HepG2 (cell line): ENCODE measurements at regions not wholly inside any gene's neighbourhood (a gene's known extent, or its start where the extent isn't known, plus 50 kb on each side); places are given as distances from the start of the nearest gene placed in this dataset.

Experiments used
- ATAC-seq: fragments of 200-7000 bp; cut with Tn5 transposase; 3 replicates; pipeline ENCODE4 v1.9.1; 2020; ENCODE audit warnings: mild to moderate bottlenecking, moderate library complexity
- BruUV-seq: library from RNA; stranded (reverse); fragments of 400-500 nt; replicated peaks from 2 replicates; lab custom pipeline; 2021; lab: Mats Ljungman, UMichigan
- CTCF ChIA-PET: fragments of 300-600 bp; formaldehyde crosslinking; extraction: SDS; loops from one replicate; lab custom pipeline; 2021; ENCODE audit warnings: low total read pairs, inconsistent platforms, low intra/inter-chr PET ratio; lab: Yijun Ruan, JAX
- POLR2A ChIA-PET: fragments of 350-600 bp; sonication (Branson Sonifier 250); formaldehyde crosslinking; loops from one replicate; lab custom pipeline; 2020; ENCODE audit warnings: antibody characterized with exemption, inconsistent platforms; lab: Yijun Ruan, JAX
- DNase-seq: peaks from one replicate; pipeline ENCODE4 v3.0.0-alpha.2; 2015; ENCODE audit warnings: low spot score
- FAIRE-seq: peaks from 3 replicates; lab custom pipeline; 2011; peaks lifted over from hg19 to GRCh38; lab: Jason Lieb, UNC
- H2AFZ ChIP-seq: one replicate; pipeline ENCODE4 v1.6.1; 2011; ENCODE audit warnings: low read length, inconsistent platforms
- H3K27ac ChIP-seq: fragments of 300-600 bp; 3 replicates; pipeline ENCODE4 v1.8.0; 2011; ENCODE audit warnings: mixed run types, mild to moderate bottlenecking, mixed read lengths, low read length, inconsistent platforms; ENCODE audit not compliant: insufficient read depth; ENCODE audit errors: extremely low read length
- H3K27me3 ChIP-seq, 2 experiments: fragments of 200-600 bp in 1 of 2; 2 replicates in 1 of 2; 3 replicates in 1 of 2; pipeline versions ENCODE4 v1.6.0 to v1.8.0; 2011; ENCODE audit warnings: low read length in 2 of 2, mild to moderate bottlenecking in 2 of 2, moderate library complexity in 2 of 2, inconsistent platforms in 1 of 2; ENCODE audit not compliant: insufficient read depth in 2 of 2, control insufficient read depth in 1 of 2
- H3K36me3 ChIP-seq, 2 experiments: fragments of 200-600 bp in 1 of 2; replicated peaks in 1 of 2; 2 replicates in 1 of 2; 3 replicates in 1 of 2; pipeline versions ENCODE4 v1.5.1 to v1.8.0; 2011; ENCODE audit warnings: low read length in 2 of 2, inconsistent platforms in 1 of 2; ENCODE audit not compliant: insufficient read depth in 2 of 2, control insufficient read depth in 1 of 2
- H3K4me1 ChIP-seq: 2 replicates; pipeline ENCODE4 v1.5.1; 2012; ENCODE audit warnings: low read length, inconsistent platforms; ENCODE audit not compliant: insufficient read depth
- H3K4me2 ChIP-seq: 2 replicates; pipeline ENCODE4 v1.6.0; 2011; ENCODE audit warnings: low read depth, low read length, inconsistent platforms
- H3K4me3 ChIP-seq, 3 experiments: fragments of 200-600 bp in 1 of 3; sonication (generic), shearing (Covaris generic) in 1 of 3; replicated peaks in 1 of 3; 2 replicates each; pipeline ENCODE4 v1.5.1; 2011 to 2016; ENCODE audit warnings: low read length in 3 of 3, inconsistent platforms in 2 of 3, low read depth in 2 of 3, mild to moderate bottlenecking in 2 of 3, control low read depth in 1 of 3, mixed read lengths in 1 of 3; ENCODE audit not compliant: insufficient read depth in 1 of 3
- H3K79me2 ChIP-seq: one replicate; pipeline ENCODE4 v1.6.1; 2011; ENCODE audit warnings: low read length, inconsistent platforms; ENCODE audit not compliant: insufficient read depth
- H3K9ac ChIP-seq: 2 replicates; pipeline ENCODE4 v1.6.0; 2011; ENCODE audit warnings: mild to moderate bottlenecking, low read depth, low read length, inconsistent platforms; ENCODE audit not compliant: insufficient read depth
- H3K9me3 ChIP-seq: 2 replicates; pipeline ENCODE4 v1.5.1; 2012; ENCODE audit warnings: mild to moderate bottlenecking, low read length
- H4K20me1 ChIP-seq: 2 replicates; pipeline ENCODE4 v1.6.0; 2011; ENCODE audit warnings: inconsistent platforms, mild to moderate bottlenecking, low read length, moderate library complexity; ENCODE audit not compliant: insufficient read depth
- ARNT2 ChIP-seq: sonication (generic); formaldehyde crosslinking; IDR thresholded peaks from 2 replicates; pipeline ENCODE4 v1.8.0; 2022; ENCODE audit warnings: mild to moderate bottlenecking, low read depth, missing genetic modification reagents, moderate library complexity
- CHD4 ChIP-seq: fragments of 200-600 bp; sonication (generic); IDR thresholded peaks from 2 replicates; pipeline ENCODE4 v1.7.0; 2017; ENCODE audit warnings: mild to moderate bottlenecking, low read length, borderline replicate concordance
- GATAD2A ChIP-seq: IDR thresholded peaks from 2 replicates; pipeline ENCODE4 v1.6.1; 2016
- IKZF4 ChIP-seq: sonication (generic); formaldehyde crosslinking; IDR thresholded peaks from 2 replicates; pipeline ENCODE4 v1.5.1; 2020; ENCODE audit warnings: borderline replicate concordance, mild to moderate bottlenecking, low read depth, missing genetic modification reagents; ENCODE audit errors: not compliant biosample characterization
- MXD4 ChIP-seq: IDR thresholded peaks from 2 replicates; pipeline ENCODE4 v1.6.1; 2016; ENCODE audit warnings: mild to moderate bottlenecking, missing biosample characterization, missing genetic modification reagents
- NFYC ChIP-seq: IDR thresholded peaks from 2 replicates; pipeline ENCODE4 v1.6.1; 2016; ENCODE audit warnings: missing genetic modification reagents, missing compliant biosample characterization
- NR1H2 ChIP-seq: sonication (generic); formaldehyde crosslinking; IDR thresholded peaks from 2 replicates; pipeline ENCODE4 v1.8.1; 2022; ENCODE audit warnings: low read depth, missing genetic modification reagents, borderline replicate concordance
- RBM39 ChIP-seq: fragments of 200-400 bp; formaldehyde crosslinking; IDR thresholded peaks from one replicate; pipeline ENCODE4 v1.6.1; 2018; ENCODE audit warnings: antibody characterized with exemption, mild to moderate bottlenecking, low read depth, low read length; ENCODE audit not compliant: poor library complexity, severe bottlenecking
- RNF2 ChIP-seq: fragments of 450-650 bp; conservative IDR thresholded peaks from 2 replicates; pipeline ENCODE4 v1.6.1; 2016; ENCODE audit warnings: low read depth
- SP140L ChIP-seq: sonication (generic); formaldehyde crosslinking; IDR thresholded peaks from 2 replicates; pipeline ENCODE4 v1.4.0; 2020; ENCODE audit warnings: missing genetic modification reagents, borderline replicate concordance
- XRCC5 ChIP-seq: fragments of 200-400 bp; formaldehyde crosslinking; optimal IDR thresholded peaks from 2 replicates; pipeline ENCODE3; 2017; ENCODE audit warnings: mild to moderate bottlenecking, low read length
- ZNF224 ChIP-seq: sonication (generic); formaldehyde crosslinking; IDR thresholded peaks from 2 replicates; pipeline ENCODE4 v1.5.0; 2020; ENCODE audit warnings: mild to moderate bottlenecking, missing genetic modification reagents
- ZNF292 ChIP-seq: sonication (generic); formaldehyde crosslinking; IDR thresholded peaks from 2 replicates; pipeline ENCODE4 v1.8.1; 2022; ENCODE audit warnings: mild to moderate bottlenecking, low read depth, missing genetic modification reagents, borderline replicate concordance
- ZNF367 ChIP-seq: sonication (generic); formaldehyde crosslinking; IDR thresholded peaks from 2 replicates; pipeline ENCODE4 v1.4.0; 2020; ENCODE audit warnings: missing genetic modification reagents, borderline replicate concordance
- ZNF414 ChIP-seq: sonication (generic); formaldehyde crosslinking; IDR thresholded peaks from 2 replicates; pipeline ENCODE4 v1.5.0; 2020; ENCODE audit warnings: missing genetic modification reagents
- ZNF558 ChIP-seq: sonication (generic); formaldehyde crosslinking; IDR thresholded peaks from 2 replicates; pipeline ENCODE4 v1.9.0; 2022; ENCODE audit warnings: mild to moderate bottlenecking, missing genetic modification reagents, borderline replicate concordance
- ZNF616 ChIP-seq: sonication (generic); formaldehyde crosslinking; IDR thresholded peaks from 2 replicates; pipeline ENCODE4 v1.5.0; 2020; ENCODE audit warnings: low read depth, mild to moderate bottlenecking, missing genetic modification reagents
- ZNF629 ChIP-seq: sonication (generic); formaldehyde crosslinking; conservative IDR thresholded peaks from 2 replicates; pipeline ENCODE4 v1.5.0; 2020; ENCODE audit warnings: missing genetic modification reagents
- WGBS: methylation state at CpG from one replicate; pipeline ENCODE4 v1.1.6; 2017; ENCODE audit warnings: low lambda C conversion rate; 5-methylcytosine and 5-hydroxymethylcytosine counted together
- in situ Hi-C: cut with HindIII; loops from 2 replicates; pipeline ENCODE4 v1.10.0; 2017; ENCODE audit warnings: low pct_unique_long_range_greater_than_20kb; ENCODE audit not compliant: extremely low pct_ligation_motif_present
- intact Hi-C: fragments of 100-400 bp; cut with micrococcal nuclease; formaldehyde crosslinking; loops from one replicate; pipeline ENCODE4 v1.10.0; 2022; ENCODE audit not compliant: unreplicated experiment
- TF ChIP-seq, protein P1 (sequence below): sonication (generic); formaldehyde crosslinking; conservative IDR thresholded peaks from 2 replicates; pipeline ENCODE4 v1.4.0; 2020; ENCODE audit warnings: missing genetic modification reagents
- TF ChIP-seq, protein P2 (sequence below): sonication (generic); formaldehyde crosslinking; conservative IDR thresholded peaks from 2 replicates; pipeline ENCODE4 v1.4.0; 2020; ENCODE audit warnings: missing genetic modification reagents

DNA sequence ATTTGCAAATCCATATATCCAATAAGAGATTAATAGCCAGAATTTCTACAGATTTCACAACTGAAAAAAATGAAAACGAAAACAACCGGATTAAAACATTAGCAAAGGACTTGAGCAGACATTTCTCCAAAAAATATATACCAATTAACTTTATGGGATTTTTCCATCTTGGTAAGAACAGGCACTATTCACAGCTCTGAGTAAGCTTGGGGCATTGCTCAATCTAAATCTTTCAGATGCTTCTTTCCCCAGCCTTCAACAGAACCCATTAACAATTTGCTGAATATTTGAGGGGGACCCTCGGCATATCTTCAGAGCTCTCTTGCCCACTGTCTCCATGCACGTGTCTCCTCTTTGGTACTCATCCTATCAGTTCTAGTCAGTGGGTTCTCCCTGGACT is 111.7 kb upstream of the CD93 start:
- no peak overlapping the region for H3K4me3 ChIP-seq
- peaks cover 0 to 7% of the 10 kb centered on the region in 2 experiments; a peak in 2 of 5 replicates for H3K27me3 ChIP-seq
- H3K36me3 ChIP-seq, result no peaks in the 10 kb centered on the region
- TF ChIP-seq IKZF4 (CRISPR knock-in tag), result no peak
- TF ChIP-seq RNF2, result no peak
- TF ChIP-seq ZNF616, result no peak
- no peak for TF ChIP-seq XRCC5
- no peak for TF ChIP-seq ZNF558 (CRISPR knock-in tag)
- TF ChIP-seq MXD4 (CRISPR knock-in tag), result no peak
- TF ChIP-seq SP140L (CRISPR knock-in tag), result no peak
- no peak for TF ChIP-seq NFYC (CRISPR knock-in tag)
- TF ChIP-seq GATAD2A (CRISPR knock-in tag), result no peak
- no peak for TF ChIP-seq ZNF414 (CRISPR knock-in tag)
- no peak for TF ChIP-seq ZNF367 (CRISPR knock-in tag)
- TF ChIP-seq, protein P1, sequence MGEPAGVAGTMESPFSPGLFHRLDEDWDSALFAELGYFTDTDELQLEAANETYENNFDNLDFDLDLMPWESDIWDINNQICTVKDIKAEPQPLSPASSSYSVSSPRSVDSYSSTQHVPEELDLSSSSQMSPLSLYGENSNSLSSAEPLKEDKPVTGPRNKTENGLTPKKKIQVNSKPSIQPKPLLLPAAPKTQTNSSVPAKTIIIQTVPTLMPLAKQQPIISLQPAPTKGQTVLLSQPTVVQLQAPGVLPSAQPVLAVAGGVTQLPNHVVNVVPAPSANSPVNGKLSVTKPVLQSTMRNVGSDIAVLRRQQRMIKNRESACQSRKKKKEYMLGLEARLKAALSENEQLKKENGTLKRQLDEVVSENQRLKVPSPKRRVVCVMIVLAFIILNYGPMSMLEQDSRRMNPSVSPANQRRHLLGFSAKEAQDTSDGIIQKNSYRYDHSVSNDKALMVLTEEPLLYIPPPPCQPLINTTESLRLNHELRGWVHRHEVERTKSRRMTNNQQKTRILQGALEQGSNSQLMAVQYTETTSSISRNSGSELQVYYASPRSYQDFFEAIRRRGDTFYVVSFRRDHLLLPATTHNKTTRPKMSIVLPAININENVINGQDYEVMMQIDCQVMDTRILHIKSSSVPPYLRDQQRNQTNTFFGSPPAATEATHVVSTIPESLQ, result no peak
- no peak for TF ChIP-seq ARNT2 (CRISPR knock-in tag)
- no peak for TF ChIP-seq NR1H2 (CRISPR knock-in tag)
- no peak for TF ChIP-seq RBM39
- no peak for TF ChIP-seq CHD4
- no peak for TF ChIP-seq ZNF292 (CRISPR knock-in tag)
- TF ChIP-seq ZNF629, result no peak
- TF ChIP-seq, protein P2, sequence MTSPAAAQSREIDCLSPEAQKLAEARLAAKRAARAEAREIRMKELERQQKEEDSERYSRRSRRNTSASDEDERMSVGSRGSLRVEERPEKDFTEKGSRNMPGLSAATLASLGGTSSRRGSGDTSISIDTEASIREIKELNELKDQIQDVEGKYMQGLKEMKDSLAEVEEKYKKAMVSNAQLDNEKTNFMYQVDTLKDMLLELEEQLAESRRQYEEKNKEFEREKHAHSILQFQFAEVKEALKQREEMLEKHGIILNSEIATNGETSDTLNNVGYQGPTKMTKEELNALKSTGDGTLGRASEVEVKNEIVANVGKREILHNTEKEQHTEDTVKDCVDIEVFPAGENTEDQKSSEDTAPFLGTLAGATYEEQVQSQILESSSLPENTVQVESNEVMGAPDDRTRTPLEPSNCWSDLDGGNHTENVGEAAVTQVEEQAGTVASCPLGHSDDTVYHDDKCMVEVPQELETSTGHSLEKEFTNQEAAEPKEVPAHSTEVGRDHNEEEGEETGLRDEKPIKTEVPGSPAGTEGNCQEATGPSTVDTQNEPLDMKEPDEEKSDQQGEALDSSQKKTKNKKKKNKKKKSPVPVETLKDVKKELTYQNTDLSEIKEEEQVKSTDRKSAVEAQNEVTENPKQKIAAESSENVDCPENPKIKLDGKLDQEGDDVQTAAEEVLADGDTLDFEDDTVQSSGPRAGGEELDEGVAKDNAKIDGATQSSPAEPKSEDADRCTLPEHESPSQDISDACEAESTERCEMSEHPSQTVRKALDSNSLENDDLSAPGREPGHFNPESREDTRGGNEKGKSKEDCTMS, result no peak
- no peak for TF ChIP-seq ZNF224
- DNase-seq (no peak), ATAC-seq (no peak), FAIRE-seq (no peak)
- intact Hi-C loops, result no loop called here
- 24% methylated on average over 4 of the region's 4 CpGs for WGBS
- no peaks in the 10 kb centered on the region for H3K79me2 ChIP-seq
- no peak overlapping the region for H3K9ac ChIP-seq
- H3K9me3 ChIP-seq, result no peaks in the 10 kb centered on the region
- no peak overlapping the region for H3K27ac ChIP-seq
- ChIA-PET POLR2A (no interaction called here), CTCF (no interaction called here)
- in situ Hi-C loops, result no loop called here
- H3K4me1 ChIP-seq, result no peaks in the 10 kb centered on the region
- no peaks in the 10 kb centered on the region for H4K20me1 ChIP-seq
- no peak overlapping the region for H3K4me2 ChIP-seq
- no peak overlapping the region for H2AFZ ChIP-seq
- BruUV-seq, result no TSS peak
